ENCODE measurements at regions not wholly inside any gene's neighbourhood (a gene's known extent, or its start where the extent isn't known, plus 50 kb on each side); places are given as distances from the start of the nearest gene placed in this dataset.

GRCh38 chr18:68505178-68505574 lies 209.7 kb downstream of the TMX3 start:
- TF ChIP-seq CTCF (IDR thresholded peaks at IDR 0.05; ENCODE audit: borderline replicate concordance, extremely low read depth, insufficient read depth): no peak
- Histone ChIP-seq H3K4me1 (ENCODE audit: control insufficient read depth in 2 of 3, insufficient read depth in 2 of 3, low read depth in 1 of 3, low read length in 3 of 3) (no peaks in the 10 kb centered on the region), H3K9me3 (ENCODE audit: control insufficient read depth in 2 of 3, insufficient read depth in 1 of 3, low read length in 3 of 3) (no peaks in the 10 kb centered on the region), H3K27me3 (ENCODE audit: control insufficient read depth, insufficient read depth, low read length) (no peaks in the 10 kb centered on the region), H3K36me3 (ENCODE audit: control insufficient read depth in 2 of 3, insufficient read depth in 3 of 3, low read length in 3 of 3) (no peaks in the 10 kb centered on the region), H3K4me3 (ENCODE audit: low read length in 3 of 3) (no peak overlapping the region), H3K9ac (ENCODE audit: low read length in 3 of 3) (no peak overlapping the region), H3K27ac (ENCODE audit: low read depth in 2 of 2, low read length in 2 of 2) (no peak overlapping the region)
- intact Hi-C loops (cut with DNase I): no loop called here
- no peak for FAIRE-seq
- DNase-seq: no peak

GRCh38 chr18:68504441-68505177 lies 210.3 kb downstream of the TMX3 start:
- DNase-seq: peak in 1 of 5 donors; percentile 6
- H3K4me3 ChIP-seq (ENCODE audit: low read length in 3 of 3): no peak overlapping the region
- no peaks in the 10 kb centered on the region for H3K36me3 ChIP-seq (ENCODE audit: control insufficient read depth in 2 of 3, insufficient read depth in 3 of 3, low read length in 3 of 3)
- no peak overlapping the region for H3K27ac ChIP-seq (ENCODE audit: low read depth in 2 of 2, low read length in 2 of 2)
- H3K9me3 ChIP-seq (ENCODE audit: control insufficient read depth in 2 of 3, insufficient read depth in 1 of 3, low read length in 3 of 3): no peaks in the 10 kb centered on the region
- H3K9ac ChIP-seq (ENCODE audit: low read length in 3 of 3): no peak overlapping the region
- TF ChIP-seq CTCF (IDR thresholded peaks at IDR 0.05; ENCODE audit: borderline replicate concordance, extremely low read depth, insufficient read depth): no peak
- no peak for FAIRE-seq
- intact Hi-C loops (cut with DNase I): no loop called here
- no peaks in the 10 kb centered on the region for H3K4me1 ChIP-seq (ENCODE audit: control insufficient read depth in 2 of 3, insufficient read depth in 2 of 3, low read depth in 1 of 3, low read length in 3 of 3)
- no peaks in the 10 kb centered on the region for H3K27me3 ChIP-seq (ENCODE audit: control insufficient read depth, insufficient read depth, low read length)

- intact Hi-C loops (cut with DNase I): no loop called here
- Histone ChIP-seq H3K9me3 (ENCODE audit: control insufficient read depth in 2 of 3, insufficient read depth in 1 of 3, low read length in 3 of 3) (no peaks in the 10 kb centered on the region), H3K4me1 (ENCODE audit: control insufficient read depth in 2 of 3, insufficient read depth in 2 of 3, low read depth in 1 of 3, low read length in 3 of 3) (no peaks in the 10 kb centered on the region), H3K27ac (ENCODE audit: low read depth in 2 of 2, low read length in 2 of 2) (no peak overlapping the region), H3K4me3 (ENCODE audit: low read length in 3 of 3) (no peak overlapping the region), H3K27me3 (ENCODE audit: control insufficient read depth, insufficient read depth, low read length) (no peaks in the 10 kb centered on the region), H3K36me3 (ENCODE audit: control insufficient read depth in 2 of 3, insufficient read depth in 3 of 3, low read length in 3 of 3) (no peaks in the 10 kb centered on the region), H3K9ac (ENCODE audit: low read length in 3 of 3) (no peak overlapping the region)
- TF ChIP-seq CTCF (IDR thresholded peaks at IDR 0.05; ENCODE audit: borderline replicate concordance, extremely low read depth, insufficient read depth): no peak
- DNase-seq (no peak), FAIRE-seq (no peak)
These were observed 214.4 kb downstream of the TMX3 start for GRCh38 chr18:68500556-68500955.

- TF ChIP-seq CTCF (IDR thresholded peaks at IDR 0.05; ENCODE audit: borderline replicate concordance, extremely low read depth, insufficient read depth): no peak
- H3K36me3 ChIP-seq (ENCODE audit: control insufficient read depth in 2 of 3, insufficient read depth in 3 of 3, low read length in 3 of 3): no peaks in the 10 kb centered on the region
These were observed 215.8 kb downstream of the TMX3 start for GRCh38 chr18:68499141-68499540.

More at GRCh38 chr18:68499141-68499540, 215.8 kb downstream of the TMX3 start:
- Histone ChIP-seq H3K4me1 (ENCODE audit: control insufficient read depth in 2 of 3, insufficient read depth in 2 of 3, low read depth in 1 of 3, low read length in 3 of 3) (no peaks in the 10 kb centered on the region), H3K27ac (ENCODE audit: low read depth in 2 of 2, low read length in 2 of 2) (no peak overlapping the region), H3K27me3 (ENCODE audit: control insufficient read depth, insufficient read depth, low read length) (no peaks in the 10 kb centered on the region), H3K4me3 (ENCODE audit: low read length in 3 of 3) (no peak overlapping the region), H3K9ac (ENCODE audit: low read length in 3 of 3) (no peak overlapping the region), H3K9me3 (ENCODE audit: control insufficient read depth in 2 of 3, insufficient read depth in 1 of 3, low read length in 3 of 3) (no peaks in the 10 kb centered on the region)
- DNase-seq: no peak
- FAIRE-seq: no peak
- intact Hi-C loops (cut with DNase I): no loop called here
